ENCODE measurements at regions not wholly inside any gene's neighbourhood (a gene's known extent, or its start where the extent isn't known, plus 50 kb on each side); places are given as distances from the start of the nearest gene placed in this dataset.
"Not testable (repeated sequence)": the region's sequence is repeated elsewhere in the genome, so short reads cannot be mapped to it uniquely, and the experiment has no call there.

GRCh38 chr14:105680736-105681098 lies 154.3 kb downstream of the TMEM121 start:
- not testable (repeated sequence) for DNase-seq (ENCODE audit: low read depth); H4K20me1 ChIP-seq (ENCODE audit: insufficient read depth, low read length); H3K4me2 ChIP-seq (ENCODE audit: low read length); H3K4me1 ChIP-seq (ENCODE audit: insufficient read depth, low read length); H2AFZ ChIP-seq (ENCODE audit: low read depth, low read length); H3K27me3 Mint-ChIP-seq (ENCODE audit: low read depth, unreplicated experiment); H3K27me3 ChIP-seq (ENCODE audit: insufficient read depth, low read length); H3K4me1 Mint-ChIP-seq (ENCODE audit: low read depth, unreplicated experiment); H3K27ac ChIP-seq (ENCODE audit: low read depth, low read length); H3K36me3 Mint-ChIP-seq (ENCODE audit: low read depth, unreplicated experiment); H3K79me2 ChIP-seq (ENCODE audit: insufficient read depth, low read length); H3K9me3 Mint-ChIP-seq (ENCODE audit: unreplicated experiment); FAIRE-seq; H3K27ac Mint-ChIP-seq (ENCODE audit: unreplicated experiment); H3K4me3 ChIP-seq (ENCODE audit: insufficient read depth, low read depth, low read length); H3K9ac ChIP-seq (ENCODE audit: low read length); H3K36me3 ChIP-seq (ENCODE audit: insufficient read depth, low read length); H3K4me3 Mint-ChIP-seq (ENCODE audit: unreplicated experiment)
- H3K9me3 ChIP-seq (ENCODE audit: insufficient read depth, low read depth, low read length), result peaks cover 11% of the 10 kb centered on the region

DNA sequence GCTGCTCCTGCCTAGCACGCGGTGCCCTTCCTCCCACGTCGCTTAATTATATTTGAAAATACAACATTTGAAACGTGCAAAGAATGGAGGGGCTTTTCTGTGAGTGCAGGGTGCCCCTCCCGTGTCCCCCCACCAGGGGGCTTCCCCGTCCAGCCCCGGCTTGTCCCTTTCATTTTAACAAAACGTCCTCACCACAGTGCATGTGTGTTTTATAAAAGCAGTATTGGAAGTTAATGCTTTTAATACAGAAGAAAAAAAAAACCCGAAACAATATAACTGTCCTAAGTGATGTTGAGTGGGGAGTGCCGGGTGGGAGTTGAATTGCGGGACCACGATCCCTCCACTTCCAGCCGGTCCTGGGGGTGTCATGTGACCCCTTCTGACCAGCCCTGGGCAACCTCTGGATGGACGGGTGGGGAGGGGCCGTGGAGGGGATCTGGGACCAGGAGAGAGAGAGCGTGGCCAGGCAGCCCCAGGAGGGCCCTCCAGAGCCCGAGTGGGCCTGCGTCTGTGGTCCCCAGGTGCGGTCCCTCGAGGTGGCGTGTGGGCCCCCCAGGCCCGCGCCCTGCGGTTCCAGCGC lies 155.3 kb downstream of the TMEM121 start:
- H3K79me2 ChIP-seq (ENCODE audit: insufficient read depth, low read length); H3K36me3 ChIP-seq (ENCODE audit: insufficient read depth, low read length); FAIRE-seq; H3K4me2 ChIP-seq (ENCODE audit: low read length); H3K4me3 ChIP-seq (ENCODE audit: insufficient read depth, low read depth, low read length); H3K9ac ChIP-seq (ENCODE audit: low read length); DNase-seq (ENCODE audit: low read depth); H2AFZ ChIP-seq (ENCODE audit: low read depth, low read length); H3K9me3 Mint-ChIP-seq (ENCODE audit: unreplicated experiment); H3K4me3 Mint-ChIP-seq (ENCODE audit: unreplicated experiment); H3K36me3 Mint-ChIP-seq (ENCODE audit: low read depth, unreplicated experiment); H3K27me3 ChIP-seq (ENCODE audit: insufficient read depth, low read length); H3K4me1 ChIP-seq (ENCODE audit: insufficient read depth, low read length); H3K27ac ChIP-seq (ENCODE audit: low read depth, low read length); H3K27ac Mint-ChIP-seq (ENCODE audit: unreplicated experiment); H3K4me1 Mint-ChIP-seq (ENCODE audit: low read depth, unreplicated experiment); H4K20me1 ChIP-seq (ENCODE audit: insufficient read depth, low read length); H3K27me3 Mint-ChIP-seq (ENCODE audit: low read depth, unreplicated experiment): not testable (repeated sequence)
- H3K9me3 ChIP-seq (ENCODE audit: insufficient read depth, low read depth, low read length), result peaks cover 11% of the 10 kb centered on the region

- not testable (repeated sequence) for H3K79me2 ChIP-seq (ENCODE audit: insufficient read depth, low read length); H4K20me1 ChIP-seq (ENCODE audit: insufficient read depth, low read length); H3K36me3 ChIP-seq (ENCODE audit: insufficient read depth, low read length); H3K4me3 Mint-ChIP-seq (ENCODE audit: unreplicated experiment); H3K4me3 ChIP-seq (ENCODE audit: insufficient read depth, low read depth, low read length); H3K36me3 Mint-ChIP-seq (ENCODE audit: low read depth, unreplicated experiment); DNase-seq (ENCODE audit: low read depth); FAIRE-seq; H3K9ac ChIP-seq (ENCODE audit: low read length); H3K4me1 Mint-ChIP-seq (ENCODE audit: low read depth, unreplicated experiment); H3K27ac Mint-ChIP-seq (ENCODE audit: unreplicated experiment); H3K27ac ChIP-seq (ENCODE audit: low read depth, low read length); H3K4me1 ChIP-seq (ENCODE audit: insufficient read depth, low read length); H3K27me3 Mint-ChIP-seq (ENCODE audit: low read depth, unreplicated experiment); H3K27me3 ChIP-seq (ENCODE audit: insufficient read depth, low read length); H3K4me2 ChIP-seq (ENCODE audit: low read length); H2AFZ ChIP-seq (ENCODE audit: low read depth, low read length)
- peaks cover 12% of the 10 kb centered on the region for H3K9me3 Mint-ChIP-seq (ENCODE audit: unreplicated experiment)
- H3K9me3 ChIP-seq (ENCODE audit: insufficient read depth, low read depth, low read length), result peaks cover 11% of the 10 kb centered on the region
Observed at GRCh38 chr14:105682442-105682841, 156.1 kb downstream of the TMEM121 start.

DNA sequence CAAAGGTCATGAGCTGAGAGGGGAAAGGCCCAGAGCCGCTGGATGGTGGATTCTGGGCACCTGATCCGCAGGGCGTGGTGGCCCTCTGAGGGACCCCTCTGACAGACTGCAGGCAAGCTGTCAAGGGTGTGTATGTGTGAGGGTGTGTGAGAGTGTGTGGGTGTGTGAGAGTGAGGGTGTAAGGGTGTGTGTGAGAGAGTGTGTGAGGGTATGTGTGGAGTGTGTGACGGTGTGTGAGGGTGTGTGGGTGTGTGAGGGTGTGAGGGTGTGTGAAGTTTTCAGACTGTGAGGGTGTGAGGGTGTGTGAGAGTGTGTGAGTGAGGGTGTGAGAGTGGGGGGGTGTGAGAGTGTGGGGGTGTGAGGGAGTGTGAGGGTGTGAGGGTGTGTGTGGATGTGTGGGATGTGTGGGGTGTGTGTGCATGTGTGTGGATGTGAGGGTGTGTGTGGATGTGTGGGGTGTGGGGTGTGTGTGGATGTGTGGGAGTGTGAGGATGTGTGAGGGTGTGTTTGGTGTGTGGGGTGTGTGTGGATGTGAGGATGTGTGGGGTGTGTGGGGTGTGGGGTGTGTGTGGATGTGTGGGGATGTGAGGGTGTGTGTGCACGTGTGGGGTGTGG lies 156.7 kb downstream of the TMEM121 start:
- no peak for FAIRE-seq
- no peaks in the 10 kb centered on the region for H4K20me1 ChIP-seq (ENCODE audit: insufficient read depth, low read length)
- H3K27ac Mint-ChIP-seq (ENCODE audit: unreplicated experiment), result no peak overlapping the region

DNA sequence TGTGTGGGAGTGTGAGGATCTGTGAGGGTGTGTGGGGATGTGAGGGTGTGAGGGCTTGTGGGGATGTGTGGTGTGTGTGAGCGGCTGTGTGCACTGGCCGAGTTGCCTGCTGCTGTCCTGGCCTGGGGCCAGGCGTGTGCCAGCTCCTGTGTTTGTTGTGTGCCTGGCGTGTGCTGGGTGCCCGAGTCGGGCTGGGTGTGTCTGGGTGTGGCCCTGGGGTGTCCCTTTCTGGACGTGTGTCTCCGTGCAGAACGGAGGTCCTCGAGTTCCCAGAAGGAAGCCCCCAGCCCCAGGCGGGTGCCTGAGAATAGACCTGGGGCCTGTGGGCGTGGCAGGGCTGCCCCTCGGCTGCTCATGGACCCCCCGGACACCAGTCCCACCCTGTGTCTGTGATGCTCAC lies 157.7 kb downstream of the TMEM121 start:
- H4K20me1 ChIP-seq (ENCODE audit: insufficient read depth, low read length); H3K4me3 ChIP-seq (ENCODE audit: insufficient read depth, low read depth, low read length); H3K4me1 Mint-ChIP-seq (ENCODE audit: low read depth, unreplicated experiment); H3K4me3 Mint-ChIP-seq (ENCODE audit: unreplicated experiment); H3K27me3 Mint-ChIP-seq (ENCODE audit: low read depth, unreplicated experiment); DNase-seq (ENCODE audit: low read depth); H3K79me2 ChIP-seq (ENCODE audit: insufficient read depth, low read length); H3K27ac ChIP-seq (ENCODE audit: low read depth, low read length); H3K36me3 ChIP-seq (ENCODE audit: insufficient read depth, low read length); H3K4me2 ChIP-seq (ENCODE audit: low read length); H3K36me3 Mint-ChIP-seq (ENCODE audit: low read depth, unreplicated experiment); H3K9me3 Mint-ChIP-seq (ENCODE audit: unreplicated experiment); H3K27ac Mint-ChIP-seq (ENCODE audit: unreplicated experiment); H3K27me3 ChIP-seq (ENCODE audit: insufficient read depth, low read length); H3K4me1 ChIP-seq (ENCODE audit: insufficient read depth, low read length); H3K9ac ChIP-seq (ENCODE audit: low read length); H2AFZ ChIP-seq (ENCODE audit: low read depth, low read length); FAIRE-seq: not testable (repeated sequence)
- H3K9me3 ChIP-seq (ENCODE audit: insufficient read depth, low read depth, low read length), result peaks cover 11% of the 10 kb centered on the region

More for the DNA sequence above, 156.7 kb downstream of the TMEM121 start:
- Mint-ChIP-seq H3K4me3 (ENCODE audit: unreplicated experiment) (no peak overlapping the region), H3K9me3 (ENCODE audit: unreplicated experiment) (peaks cover 12% of the 10 kb centered on the region), H3K36me3 (ENCODE audit: low read depth, unreplicated experiment) (no peaks in the 10 kb centered on the region), H3K27me3 (ENCODE audit: low read depth, unreplicated experiment) (no peaks in the 10 kb centered on the region), H3K4me1 (ENCODE audit: low read depth, unreplicated experiment) (no peaks in the 10 kb centered on the region)
- H3K4me3 ChIP-seq (ENCODE audit: insufficient read depth, low read depth, low read length), result no peak overlapping the region
- H3K79me2 ChIP-seq (ENCODE audit: insufficient read depth, low read length), result no peaks in the 10 kb centered on the region
- H3K27me3 ChIP-seq (ENCODE audit: insufficient read depth, low read length), result no peaks in the 10 kb centered on the region
- no peak overlapping the region for H2AFZ ChIP-seq (ENCODE audit: low read depth, low read length)
- DNase-seq (ENCODE audit: low read depth), result no peak
- no peak overlapping the region for H3K27ac ChIP-seq (ENCODE audit: low read depth, low read length)
- TF ChIP-seq CTCF (IDR thresholded peaks at IDR 0.05; ENCODE audit: insufficient read depth, low read depth, low read length), result no peak
- peaks cover 11% of the 10 kb centered on the region for H3K9me3 ChIP-seq (ENCODE audit: insufficient read depth, low read depth, low read length)
- no peaks in the 10 kb centered on the region for H3K36me3 ChIP-seq (ENCODE audit: insufficient read depth, low read length)
- no peak overlapping the region for H3K4me2 ChIP-seq (ENCODE audit: low read length)
- no peaks in the 10 kb centered on the region for H3K4me1 ChIP-seq (ENCODE audit: insufficient read depth, low read length)
- no peak overlapping the region for H3K9ac ChIP-seq (ENCODE audit: low read length)
